K562 (cell line): ENCODE measurements at regions not wholly inside any gene's neighbourhood (a gene's known extent, or its start where the extent isn't known, plus 50 kb on each side); places are given as distances from the start of the nearest gene placed in this dataset.

Experiments used
- ATAC-seq: fragments of 200-7000 bp; cut with Tn5 transposase; 3 replicates; pipeline ENCODE4 v1.9.1; 2020; ENCODE audit warnings: moderate library complexity
- BruUV-seq: library from RNA; stranded (reverse); fragments of 400-500 nt; replicated peaks from 2 replicates; lab custom pipeline; 2021; lab: Mats Ljungman, UMichigan
- CTCF ChIA-PET: fragments of 300-600 bp; formaldehyde crosslinking; extraction: SDS; loops from one replicate; lab custom pipeline; 2021; ENCODE audit warnings: low intra/inter-chr PET ratio; lab: Yijun Ruan, JAX
- POLR2A ChIA-PET: fragments of 300-600, 350-650 bp; sonication (Branson Sonifier 250); formaldehyde crosslinking; extraction: SDS; loops from one replicate; lab custom pipeline; 2021; ENCODE audit warnings: antibody characterized with exemption, inconsistent platforms; lab: Yijun Ruan, JAX
- DNase-seq, 4 experiments: peaks; one replicate each; pipeline versions ENCODE4 v3.0.0 to v3.0.0-alpha.2; 2011 to 2018; ENCODE audit warnings: low spot score in 3 of 4, mixed read lengths in 3 of 4; ENCODE audit errors: extremely low read depth in 1 of 4
- FAIRE-seq: peaks from 2 replicates; lab custom pipeline; 2011; peaks lifted over from hg19 to GRCh38; lab: Jason Lieb, UNC
- H2AFZ ChIP-seq: 2 replicates; pipeline ENCODE4 v1.6.0; 2011; ENCODE audit warnings: low read depth, low read length, control low read depth, inconsistent platforms
- H3K27ac ChIP-seq: fragments of 200-600 bp; 3 replicates; pipeline ENCODE4 v1.8.0; 2011; ENCODE audit warnings: low read depth, mild to moderate bottlenecking, control low read depth, inconsistent platforms, low read length, moderate library complexity, mixed read lengths; ENCODE audit errors: extremely low read depth
- H3K27me3 ChIP-seq, 2 experiments: fragments of 300-600 bp in 1 of 2; 2 replicates in 1 of 2; 3 replicates in 1 of 2; pipeline versions ENCODE4 v1.6.0 to v1.8.0; 2011; ENCODE audit warnings: inconsistent platforms in 2 of 2, low read length in 2 of 2, mild to moderate bottlenecking in 1 of 2, mixed read lengths in 1 of 2, moderate library complexity in 1 of 2; ENCODE audit not compliant: control insufficient read depth in 2 of 2, insufficient read depth in 2 of 2
- H3K36me3 ChIP-seq: fragments of 300-600 bp; 3 replicates; pipeline ENCODE4 v1.8.0; 2011; ENCODE audit warnings: mild to moderate bottlenecking, low read length, inconsistent platforms; ENCODE audit not compliant: control insufficient read depth, insufficient read depth
- H3K4me1 ChIP-seq, 2 experiments: fragments of 200-600 bp in 1 of 2; replicated peaks in 1 of 2; 2 replicates in 1 of 2; 3 replicates in 1 of 2; pipeline versions ENCODE4 v1.5.1 to v1.8.0; 2011; ENCODE audit warnings: inconsistent platforms in 2 of 2, low read length in 2 of 2, mild to moderate bottlenecking in 1 of 2, mixed read lengths in 1 of 2, moderate library complexity in 1 of 2; ENCODE audit not compliant: control insufficient read depth in 2 of 2, insufficient read depth in 2 of 2
- H3K4me2 ChIP-seq: 2 replicates; pipeline ENCODE4 v1.6.1; 2011; ENCODE audit warnings: low read length, control low read depth, inconsistent platforms, mixed read lengths; ENCODE audit not compliant: insufficient read depth
- H3K4me3 ChIP-seq: fragments of 200-600 bp; sonication (generic), shearing (Covaris generic); 2 replicates; pipeline ENCODE4 v1.5.1; 2016; ENCODE audit warnings: control low read depth, inconsistent platforms
- H3K79me2 ChIP-seq: fragments of 200-600 bp; 3 replicates; pipeline ENCODE4 v1.8.0; 2011; ENCODE audit warnings: low read length, inconsistent platforms; ENCODE audit not compliant: control insufficient read depth, insufficient read depth
- H3K9ac ChIP-seq, 2 experiments: 2 replicates each; pipeline versions ENCODE4 v1.6.0 to v1.6.1; 2011; ENCODE audit warnings: low read depth in 2 of 2, low read length in 2 of 2, control low read depth in 1 of 2, inconsistent platforms in 1 of 2, mild to moderate bottlenecking in 1 of 2, mixed read lengths in 1 of 2; ENCODE audit not compliant: insufficient read depth in 1 of 2
- H3K9me1 ChIP-seq: one replicate; pipeline ENCODE4 v1.6.0; 2011; ENCODE audit warnings: inconsistent platforms, mild to moderate bottlenecking, low read length, moderate library complexity; ENCODE audit not compliant: control insufficient read depth, insufficient read depth
- H3K9me3 ChIP-seq: replicated peaks from 2 replicates; pipeline ENCODE4 v1.5.1; 2011; ENCODE audit warnings: low read depth, low read length, inconsistent platforms; ENCODE audit not compliant: control insufficient read depth, insufficient read depth
- H4K20me1 ChIP-seq: replicated peaks from 2 replicates; pipeline ENCODE4 v1.6.1; 2011; ENCODE audit warnings: low read length, inconsistent platforms, mixed read lengths; ENCODE audit not compliant: control insufficient read depth, insufficient read depth
- ETV6 ChIP-seq, 3 experiments: fragments of 150-350 bp in 1 of 3; sonication (generic) in 1 of 3; formaldehyde crosslinking in 1 of 3; IDR thresholded peaks; 2 replicates each; pipeline versions ENCODE4 v1.6.1 to v1.8.0; 2014 to 2022; ENCODE audit warnings: borderline replicate concordance in 2 of 3, low read depth in 2 of 3, antibody characterized with exemption in 1 of 3, low read length in 1 of 3, mild to moderate bottlenecking in 1 of 3, missing genetic modification reagents in 1 of 3
- MED1 ChIP-seq: sonication (generic); formaldehyde crosslinking; IDR thresholded peaks from 2 replicates; pipeline ENCODE4 v1.8.1; 2023; ENCODE audit warnings: missing genetic modification reagents, borderline replicate concordance
- NR4A1 ChIP-seq, 2 experiments: fragments of 250-450 bp in 1 of 2; fragments of 450-650 bp in 1 of 2; sonication (Bioruptor Pico) in 1 of 2; IDR thresholded peaks; 2 replicates each; pipeline versions ENCODE4 v1.4.0 to v1.6.1; 2016 to 2020; ENCODE audit warnings: mild to moderate bottlenecking in 2 of 2, missing compliant biosample characterization in 1 of 2, missing genetic modification characterization in 1 of 2, moderate library complexity in 1 of 2
- TBL1XR1 ChIP-seq, 2 experiments: IDR thresholded peaks; 2 replicates each; pipeline ENCODE4 v1.6.1; 2012; ENCODE audit warnings: improper control_type of control experiment in 2 of 2, low read length in 2 of 2, mild to moderate bottlenecking in 1 of 2
- ZNF431 ChIP-seq: sonication (generic); formaldehyde crosslinking; IDR thresholded peaks from 2 replicates; pipeline ENCODE4 v1.8.0; 2022; ENCODE audit warnings: mild to moderate bottlenecking, missing genetic modification reagents
- WGBS: fragments of 100-300 bp; shearing (Covaris generic); methylation state at CpG from one replicate; pipeline ENCODE4 v1.1.6; 2016; ENCODE audit warnings: low coverage, mixed read lengths; ENCODE audit not compliant: insufficient coverage; ENCODE audit errors: missing lambda C conversion rate; 5-methylcytosine and 5-hydroxymethylcytosine counted together
- in situ Hi-C: fragments of 300-500 bp; cut with MboI; formaldehyde crosslinking; loops from 4 replicates; pipeline ENCODE4 v1.15.0; 2018; ENCODE audit warnings: inconsistent platforms, mixed read lengths
- intact Hi-C: fragments of 100-400 bp; cut with micrococcal nuclease; formaldehyde crosslinking; loops from 2 replicates; pipeline ENCODE4 v1.14.2; 2022

- H3K4me2 ChIP-seq = no peak overlapping the region
- no peaks in the 10 kb centered on the region for H3K4me1 ChIP-seq
- no peak overlapping the region for H3K9ac ChIP-seq
- H3K4me3 ChIP-seq = no peak overlapping the region
- no peak overlapping the region for H3K27ac ChIP-seq
- in situ Hi-C loops (no loop called here), intact Hi-C loops (no loop called here)
- WGBS = 3% methylated on average over 7 of the region's 7 CpGs
- TF ChIP-seq NR4A1 (CRISPR knock-in tag; IDR thresholded peaks at IDR 0.05) = no peak
- no peak for TF ChIP-seq NR4A1 (tag; IDR thresholded peaks at IDR 0.05)
- TF ChIP-seq ZNF431 = no peak
- TF ChIP-seq MED1 (CRISPR knock-in tag) = no peak
- TF ChIP-seq ETV6 (IDR thresholded peaks at IDR 0.05; ENCODE audit: borderline replicate concordance in 1 of 2, low read depth in 2 of 2, low read length in 1 of 2) = no peak
- no peak for TF ChIP-seq ETV6 (CRISPR knock-in tag; IDR thresholded peaks at IDR 0.05; ENCODE audit: borderline replicate concordance)
- TF ChIP-seq TBL1XR1 (IDR thresholded peaks at IDR 0.05; ENCODE audit: low read length in 2 of 2) = no peak
- BruUV-seq = no TSS peak
- ChIA-PET POLR2A (interaction anchor here (0.7 to 2.2 kb wide), 2 partner anchors 8 to 210 kb away, joined by 3 to 6 read pairs; no protein-coding TSS in a partner anchor), CTCF (no interaction called here)
- H4K20me1 ChIP-seq = no peaks in the 10 kb centered on the region
- peaks cover 8 to 37% of the 10 kb centered on the region in 2 experiments; a peak in 4 of 5 replicates for H3K27me3 ChIP-seq
- H2AFZ ChIP-seq = no peak overlapping the region
- no peaks in the 10 kb centered on the region for H3K36me3 ChIP-seq
- H3K9me1 ChIP-seq = peaks cover 4% of the 10 kb centered on the region
- FAIRE-seq = peak; percentile 11
- H3K9me3 ChIP-seq = 0 out of 2 replicates have a peak, but pooled peaks cover 1% of the 10 kb centered on the region
- ATAC-seq = no peak
- no peaks in the 10 kb centered on the region for H3K79me2 ChIP-seq
- DNase-seq = no peak
These were observed 74.8 kb upstream of the LGALSL start for GRCh38 chr2:64379186-64379585.
